Suprapubic skin (tissue), 4 donors: ENCODE measurements at regions not wholly inside any gene's neighbourhood (a gene's known extent, or its start where the extent isn't known, plus 50 kb on each side); places are given as distances from the start of the nearest gene placed in this dataset.

Experiments
- DNase-seq, 2 donors: peaks; one replicate each; pipeline ENCODE4 v3.0.0-alpha.2; 2019; ENCODE audit warnings: low spot score in 2 of 2
- H3K27ac ChIP-seq: fragments of 200-600 bp; sonication (generic); one replicate; pipeline ENCODE4 v1.5.1; 2019
- H3K27me3 ChIP-seq: fragments of 200-600 bp; sonication (generic); one replicate; pipeline ENCODE4 v1.5.1; 2019
- H3K36me3 ChIP-seq: fragments of 200-600 bp; sonication (generic); one replicate; pipeline ENCODE4 v1.5.1; 2019
- H3K4me1 ChIP-seq: fragments of 200-600 bp; sonication (generic); one replicate; pipeline ENCODE4 v1.5.1; 2019
- H3K4me3 ChIP-seq: fragments of 200-600 bp; sonication (generic); one replicate; pipeline ENCODE4 v1.5.1; 2019; ENCODE audit warnings: mild to moderate bottlenecking
- H3K9me3 ChIP-seq: fragments of 200-600 bp; sonication (generic); one replicate; pipeline ENCODE4 v1.5.1; 2019
- CTCF ChIP-seq, 2 donors: fragments of 200-600 bp in 1 of 2; fragments of 450-650 bp in 1 of 2; sonication (generic) in 1 of 2; IDR thresholded peaks; one replicate each; pipeline ENCODE4 v1.5.1; 2016 to 2019; ENCODE audit warnings: antibody characterized with exemption in 2 of 2, mild to moderate bottlenecking in 1 of 2, moderate library complexity in 1 of 2
- EP300 ChIP-seq: sonication (generic); formaldehyde crosslinking; IDR thresholded peaks from one replicate; pipeline ENCODE4 v1.6.1; 2017; ENCODE audit warnings: antibody characterized with exemption
- POLR2A ChIP-seq, 2 donors: fragments of 450-650 bp; IDR thresholded peaks; one replicate each; pipeline ENCODE4 v1.6.1; 2017; ENCODE audit warnings: antibody characterized with exemption in 2 of 2, mild to moderate bottlenecking in 2 of 2, moderate library complexity in 2 of 2
- POLR2AphosphoS5 ChIP-seq, 3 donors: sonication (generic); formaldehyde crosslinking; IDR thresholded peaks; one replicate each; pipeline ENCODE4 v1.6.1; 2017; ENCODE audit warnings: antibody characterized with exemption in 3 of 3
- WGBS: methylation state at CpG from one replicate; pipeline ENCODE4 v1.1.5; 2018; 5-methylcytosine and 5-hydroxymethylcytosine counted together

- Histone ChIP-seq H3K4me3 (no peak overlapping the region), H3K36me3 (no peaks in the 10 kb centered on the region), H3K4me1 (no peaks in the 10 kb centered on the region), H3K27me3 (no peaks in the 10 kb centered on the region), H3K9me3 (no peaks in the 10 kb centered on the region), H3K27ac (no peak overlapping the region)
- DNase-seq: no peak
- TF ChIP-seq POLR2AphosphoS5 (IDR thresholded peaks at IDR 0.05) (no peak), EP300 (no peak), POLR2A (IDR thresholded peaks at IDR 0.05) (no peak), CTCF (IDR thresholded peaks at IDR 0.05) (no peak)
- 39% methylated on average over 4 of the region's 4 CpGs for WGBS
Observed at GRCh38 chrX:95878874-95879273, 805.8 kb upstream of the DIAPH2 start.

DNA sequence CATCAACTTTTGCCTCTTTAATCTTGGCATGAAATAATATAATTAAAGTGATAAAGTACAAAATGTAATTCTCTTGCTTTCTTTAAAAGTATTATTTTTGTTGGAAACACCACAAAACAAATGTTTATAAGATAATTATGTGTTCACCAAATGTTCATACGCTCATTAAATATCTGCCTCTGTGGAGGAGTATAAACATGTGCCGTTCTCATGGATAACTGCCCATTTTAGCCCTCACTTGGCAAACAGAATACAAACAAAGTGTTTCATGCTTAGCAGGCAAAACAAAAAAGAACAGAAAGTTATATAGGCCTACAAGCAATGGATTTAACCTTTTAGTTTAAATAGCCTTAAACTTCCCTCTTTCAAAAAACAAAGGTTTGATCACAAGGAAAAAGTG lies 800.5 kb upstream of the DIAPH2 start:
- 55% methylated on average over 2 of the region's 2 CpGs for WGBS
- no peak overlapping the region for H3K4me3 ChIP-seq
- DNase-seq: no peak
- no peaks in the 10 kb centered on the region for H3K36me3 ChIP-seq
- no peaks in the 10 kb centered on the region for H3K9me3 ChIP-seq
- H3K4me1 ChIP-seq: no peaks in the 10 kb centered on the region
- H3K27me3 ChIP-seq: no peaks in the 10 kb centered on the region
- TF ChIP-seq POLR2A (IDR thresholded peaks at IDR 0.05): no peak
- TF ChIP-seq CTCF (IDR thresholded peaks at IDR 0.05): no peak
- no peak for TF ChIP-seq EP300
- no peak for TF ChIP-seq POLR2AphosphoS5 (IDR thresholded peaks at IDR 0.05)
- peak overlapping the region; percentile 14 for H3K27ac ChIP-seq

DNA sequence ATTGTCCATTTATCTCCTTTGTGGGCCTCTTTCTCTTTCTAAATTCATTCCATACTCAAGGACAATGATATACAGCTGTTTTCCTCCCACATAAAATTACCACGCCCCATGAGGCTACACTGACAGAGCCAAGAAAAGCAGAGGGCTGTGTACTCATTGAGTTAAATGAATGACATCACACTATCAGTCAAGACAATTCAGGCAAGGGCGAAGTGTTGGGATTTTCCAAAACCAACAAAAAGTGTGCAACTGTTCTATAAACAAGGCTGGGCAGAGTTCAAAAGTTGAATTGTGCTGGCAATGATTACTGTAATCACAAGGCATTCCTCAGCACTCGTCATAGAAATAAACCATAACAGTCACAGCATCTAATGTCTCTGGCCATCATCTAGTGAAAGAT lies 799.6 kb upstream of the DIAPH2 start:
- Histone ChIP-seq H3K4me1 (no peaks in the 10 kb centered on the region), H3K9me3 (no peaks in the 10 kb centered on the region), H3K27me3 (no peaks in the 10 kb centered on the region), H3K4me3 (no peak overlapping the region), H3K27ac (no peak overlapping the region), H3K36me3 (no peaks in the 10 kb centered on the region)
- TF ChIP-seq CTCF (IDR thresholded peaks at IDR 0.05) (no peak), EP300 (no peak), POLR2A (IDR thresholded peaks at IDR 0.05) (no peak), POLR2AphosphoS5 (IDR thresholded peaks at IDR 0.05) (no peak)
- no peak for DNase-seq
- 24% methylated on average over 3 of the region's 3 CpGs for WGBS

GRCh38 chrX:95889279-95889678 lies 795.4 kb upstream of the DIAPH2 start:
- Histone ChIP-seq H3K4me3 (no peak overlapping the region), H3K36me3 (no peaks in the 10 kb centered on the region), H3K27me3 (no peaks in the 10 kb centered on the region), H3K4me1 (no peaks in the 10 kb centered on the region), H3K9me3 (no peaks in the 10 kb centered on the region), H3K27ac (no peak overlapping the region)
- TF ChIP-seq EP300 (no peak), POLR2AphosphoS5 (IDR thresholded peaks at IDR 0.05) (no peak), CTCF (IDR thresholded peaks at IDR 0.05) (no peak), POLR2A (IDR thresholded peaks at IDR 0.05) (no peak)
- WGBS: 92% methylated on average over 1 of the region's 1 CpG
- no peak for DNase-seq

GRCh38 chrX:95893636-95894035 lies 791.0 kb upstream of the DIAPH2 start:
- Histone ChIP-seq H3K27me3 (no peaks in the 10 kb centered on the region), H3K4me1 (no peaks in the 10 kb centered on the region), H3K4me3 (no peak overlapping the region), H3K36me3 (no peaks in the 10 kb centered on the region), H3K27ac (no peak overlapping the region), H3K9me3 (no peaks in the 10 kb centered on the region)
- TF ChIP-seq POLR2AphosphoS5 (IDR thresholded peaks at IDR 0.05) (no peak), EP300 (no peak), POLR2A (IDR thresholded peaks at IDR 0.05) (no peak), CTCF (IDR thresholded peaks at IDR 0.05) (no peak)
- 51% methylated on average over 2 of the region's 2 CpGs for whole genome bisulfite sequencing
- no peak for DNase-seq
